ENCODE measurements at regions not wholly inside any gene's neighbourhood (a gene's known extent, or its start where the extent isn't known, plus 50 kb on each side); places are given as distances from the start of the nearest gene placed in this dataset.

GRCh38 chr5:155684417-155684816 is 642.5 kb upstream of the SGCD start:
- ATAC-seq (ENCODE audit: poor library complexity) = no peak
- H3K4me3 ChIP-seq (ENCODE audit: low read length) = no peak overlapping the region
- Mint-ChIP-seq H3K9me3 (no peaks in the 10 kb centered on the region), H3K4me1 (ENCODE audit: low read depth) (no peaks in the 10 kb centered on the region), H3K36me3 (ENCODE audit: low read depth) (no peaks in the 10 kb centered on the region), H3K4me3 (no peak overlapping the region), H3K27ac (no peak overlapping the region), H3K27me3 (peaks cover 25% of the 10 kb centered on the region)
- no peak overlapping the region for H3K27ac ChIP-seq (ENCODE audit: low read depth in 1 of 2, low read length in 2 of 2)
- CTCF ChIA-PET = no interaction called here
- TF ChIP-seq CTCF (IDR thresholded peaks at IDR 0.05) = no peak
- H3K4me1 ChIP-seq (ENCODE audit: insufficient read depth, low read length) = no peaks in the 10 kb centered on the region
- H3K9me3 ChIP-seq (ENCODE audit: control insufficient read depth in 1 of 2, insufficient read depth in 1 of 2, low read length in 2 of 2) = peaks cover 0 to 10% of the 10 kb centered on the region in 2 experiments
- no peak for DNase-seq
- POLR2A ChIA-PET = no interaction called here
- intact Hi-C loops (cut with DNase I, micrococcal nuclease) = no loop called here
- no peaks in the 10 kb centered on the region for H3K36me3 ChIP-seq (ENCODE audit: insufficient read depth, low read length)
- peaks cover 4 to 11% of the 10 kb centered on the region in 2 experiments for H3K27me3 ChIP-seq (ENCODE audit: control insufficient read depth in 1 of 2, insufficient read depth in 2 of 2, low read length in 2 of 2)

- Histone ChIP-seq H3K27ac (ENCODE audit: low read depth in 1 of 2, low read length in 2 of 2) (no peak overlapping the region), H3K9me3 (ENCODE audit: control insufficient read depth in 1 of 2, insufficient read depth in 1 of 2, low read length in 2 of 2) (peaks cover 0 to 9% of the 10 kb centered on the region in 2 experiments), H3K36me3 (ENCODE audit: insufficient read depth, low read length) (no peaks in the 10 kb centered on the region), H3K4me1 (ENCODE audit: insufficient read depth, low read length) (no peaks in the 10 kb centered on the region), H3K27me3 (ENCODE audit: control insufficient read depth in 1 of 2, insufficient read depth in 2 of 2, low read length in 2 of 2) (peaks cover 4 to 11% of the 10 kb centered on the region in 2 experiments), H3K4me3 (ENCODE audit: low read length) (no peak overlapping the region)
- DNase-seq (no peak), ATAC-seq (ENCODE audit: poor library complexity) (no peak)
- no peak for TF ChIP-seq CTCF (IDR thresholded peaks at IDR 0.05)
- intact Hi-C loops (cut with DNase I, micrococcal nuclease) = no loop called here
- Mint-ChIP-seq H3K9me3 (no peaks in the 10 kb centered on the region), H3K36me3 (ENCODE audit: low read depth) (no peaks in the 10 kb centered on the region), H3K4me1 (ENCODE audit: low read depth) (no peaks in the 10 kb centered on the region), H3K27ac (no peak overlapping the region), H3K4me3 (no peak overlapping the region), H3K27me3 (peaks cover 25% of the 10 kb centered on the region)
- ChIA-PET CTCF (no interaction called here), POLR2A (no interaction called here)
Measured at GRCh38 chr5:155686131-155686530, 640.8 kb upstream of the SGCD start.

- Mint-ChIP-seq H3K4me3 (no peak overlapping the region), H3K27me3 (peaks cover 14% of the 10 kb centered on the region), H3K27ac (no peak overlapping the region), H3K4me1 (ENCODE audit: low read depth) (no peaks in the 10 kb centered on the region), H3K9me3 (no peaks in the 10 kb centered on the region), H3K36me3 (ENCODE audit: low read depth) (no peaks in the 10 kb centered on the region)
- H3K4me1 ChIP-seq (ENCODE audit: insufficient read depth, low read length) = no peaks in the 10 kb centered on the region
- DNase-seq (no peak), ATAC-seq (ENCODE audit: poor library complexity) (no peak)
- ChIA-PET POLR2A (no interaction called here), CTCF (no interaction called here)
- no peaks in the 10 kb centered on the region for H3K36me3 ChIP-seq (ENCODE audit: insufficient read depth, low read length)
- no peak overlapping the region for H3K27ac ChIP-seq (ENCODE audit: low read depth in 1 of 2, low read length in 2 of 2)
- peaks cover 0 to 4% of the 10 kb centered on the region in 2 experiments for H3K27me3 ChIP-seq (ENCODE audit: control insufficient read depth in 1 of 2, insufficient read depth in 2 of 2, low read length in 2 of 2)
- H3K9me3 ChIP-seq (ENCODE audit: control insufficient read depth in 1 of 2, insufficient read depth in 1 of 2, low read length in 2 of 2) = no peaks in the 10 kb centered on the region
- intact Hi-C loops (cut with DNase I, micrococcal nuclease) = no loop called here
- no peak for TF ChIP-seq CTCF (IDR thresholded peaks at IDR 0.05)
- H3K4me3 ChIP-seq (ENCODE audit: low read length) = no peak overlapping the region
Measured at GRCh38 chr5:155689406-155689805, 637.6 kb upstream of the SGCD start.
